ENCODE measurements at regions not wholly inside any gene's neighbourhood (a gene's known extent, or its start where the extent isn't known, plus 50 kb on each side); places are given as distances from the start of the nearest gene placed in this dataset.

DNA sequence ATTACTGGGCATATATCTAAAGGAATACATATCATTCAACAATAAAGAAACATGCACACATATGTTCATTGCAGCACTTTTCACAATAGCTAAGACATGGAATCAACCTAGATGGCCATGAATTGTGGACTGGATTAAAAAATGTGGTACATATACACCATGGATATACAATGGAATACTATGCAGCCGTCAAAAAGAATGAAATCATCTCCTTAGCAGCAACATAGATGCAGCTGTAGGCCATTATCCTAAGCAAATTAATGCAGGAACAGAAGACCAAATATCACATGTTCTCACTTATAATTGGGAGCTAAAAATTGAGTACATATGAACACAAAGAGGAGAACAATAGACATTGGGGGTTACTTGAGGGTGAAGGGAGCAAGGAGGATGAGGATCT is 175.6 kb downstream of the POLR1F start:
- Histone ChIP-seq H3K36me3 (no peaks in the 10 kb centered on the region), H3K4me1 (no peaks in the 10 kb centered on the region), H3K27ac (no peak overlapping the region), H3K27me3 (no peaks in the 10 kb centered on the region), H3K9me3 (no peaks in the 10 kb centered on the region), H3K4me3 (no peak overlapping the region)
- no peak for TF ChIP-seq POLR2A (IDR thresholded peaks at IDR 0.05)
- TF ChIP-seq, protein P1, sequence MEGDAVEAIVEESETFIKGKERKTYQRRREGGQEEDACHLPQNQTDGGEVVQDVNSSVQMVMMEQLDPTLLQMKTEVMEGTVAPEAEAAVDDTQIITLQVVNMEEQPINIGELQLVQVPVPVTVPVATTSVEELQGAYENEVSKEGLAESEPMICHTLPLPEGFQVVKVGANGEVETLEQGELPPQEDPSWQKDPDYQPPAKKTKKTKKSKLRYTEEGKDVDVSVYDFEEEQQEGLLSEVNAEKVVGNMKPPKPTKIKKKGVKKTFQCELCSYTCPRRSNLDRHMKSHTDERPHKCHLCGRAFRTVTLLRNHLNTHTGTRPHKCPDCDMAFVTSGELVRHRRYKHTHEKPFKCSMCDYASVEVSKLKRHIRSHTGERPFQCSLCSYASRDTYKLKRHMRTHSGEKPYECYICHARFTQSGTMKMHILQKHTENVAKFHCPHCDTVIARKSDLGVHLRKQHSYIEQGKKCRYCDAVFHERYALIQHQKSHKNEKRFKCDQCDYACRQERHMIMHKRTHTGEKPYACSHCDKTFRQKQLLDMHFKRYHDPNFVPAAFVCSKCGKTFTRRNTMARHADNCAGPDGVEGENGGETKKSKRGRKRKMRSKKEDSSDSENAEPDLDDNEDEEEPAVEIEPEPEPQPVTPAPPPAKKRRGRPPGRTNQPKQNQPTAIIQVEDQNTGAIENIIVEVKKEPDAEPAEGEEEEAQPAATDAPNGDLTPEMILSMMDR (IDR thresholded peaks at IDR 0.05): no peak
- no peak for DNase-seq

DNA sequence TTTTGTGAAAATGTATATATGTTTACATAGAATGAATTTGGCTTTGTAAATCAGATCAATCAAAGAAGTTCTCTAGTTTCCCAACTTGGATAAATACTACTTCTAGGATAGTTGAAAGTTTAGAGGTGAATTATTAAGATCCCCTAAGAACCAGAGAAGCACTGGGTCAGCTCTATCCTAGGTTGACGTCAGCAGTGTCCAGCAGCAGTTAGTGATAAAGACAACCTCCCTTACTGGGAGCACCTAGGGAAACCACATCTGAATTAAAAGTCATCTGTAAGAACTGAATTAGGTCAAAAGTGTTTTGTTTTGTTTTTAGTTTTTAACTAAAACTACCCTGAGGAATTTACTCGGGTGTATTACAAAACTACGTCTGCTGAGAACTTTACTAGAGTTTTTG is 178.0 kb downstream of the POLR1F start:
- no peak for DNase-seq
- no peaks in the 10 kb centered on the region for H3K27me3 ChIP-seq
- no peaks in the 10 kb centered on the region for H3K36me3 ChIP-seq
- no peak overlapping the region for H3K27ac ChIP-seq
- TF ChIP-seq, protein P1 (IDR thresholded peaks at IDR 0.05): no peak
- no peak for TF ChIP-seq POLR2A (IDR thresholded peaks at IDR 0.05)
- no peaks in the 10 kb centered on the region for H3K9me3 ChIP-seq
- no peaks in the 10 kb centered on the region for H3K4me1 ChIP-seq
- H3K4me3 ChIP-seq: no peak overlapping the region

DNA sequence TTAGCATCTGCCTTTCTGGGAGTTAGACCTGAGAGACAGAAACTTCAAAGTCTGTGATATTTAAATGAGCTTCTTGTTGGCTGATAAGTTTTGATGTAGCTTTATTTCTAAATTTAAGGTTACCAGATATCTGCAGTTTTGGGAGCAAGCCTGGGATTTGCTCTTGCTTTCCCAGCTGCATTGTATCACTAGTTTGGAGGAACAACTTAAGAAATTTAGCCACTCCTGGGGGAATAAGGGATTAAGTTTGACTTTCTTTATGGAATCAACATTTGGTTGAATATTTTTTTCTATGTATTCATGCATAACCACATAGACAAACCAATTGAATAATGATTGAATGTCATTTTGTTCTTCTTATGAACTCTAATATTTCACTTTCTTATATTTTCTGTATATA is 178.6 kb downstream of the POLR1F start:
- no peaks in the 10 kb centered on the region for H3K4me1 ChIP-seq
- H3K27me3 ChIP-seq: no peaks in the 10 kb centered on the region
- H3K4me3 ChIP-seq: no peak overlapping the region
- no peaks in the 10 kb centered on the region for H3K9me3 ChIP-seq
- no peak for DNase-seq
- no peaks in the 10 kb centered on the region for H3K36me3 ChIP-seq
- no peak overlapping the region for H3K27ac ChIP-seq
- TF ChIP-seq POLR2A (IDR thresholded peaks at IDR 0.05): no peak
- TF ChIP-seq, protein P1 (IDR thresholded peaks at IDR 0.05): no peak

DNA sequence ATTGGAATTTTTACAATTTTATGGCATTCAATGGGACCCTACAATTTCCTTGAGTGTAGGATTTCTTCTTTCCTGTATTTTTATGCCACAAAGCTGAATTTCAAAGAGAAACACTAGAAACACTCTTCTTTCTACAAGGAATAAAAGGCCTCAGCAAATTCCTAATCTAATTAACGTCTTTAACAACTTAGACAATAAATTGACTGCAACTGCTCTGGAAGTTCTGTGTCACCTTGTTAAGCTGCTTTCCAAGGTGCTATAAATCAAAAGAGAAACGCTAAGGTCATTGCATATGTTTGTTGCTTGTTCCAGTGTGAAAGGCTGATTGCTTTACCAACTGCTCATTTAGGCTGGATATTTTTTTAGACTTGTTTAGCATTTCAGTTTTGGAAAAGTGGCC is 182.2 kb downstream of the POLR1F start:
- Histone ChIP-seq H3K9me3 (no peaks in the 10 kb centered on the region), H3K4me1 (no peaks in the 10 kb centered on the region), H3K4me3 (no peak overlapping the region), H3K36me3 (no peaks in the 10 kb centered on the region), H3K27ac (no peak overlapping the region), H3K27me3 (no peaks in the 10 kb centered on the region)
- TF ChIP-seq, protein P1 (IDR thresholded peaks at IDR 0.05): no peak
- TF ChIP-seq POLR2A (IDR thresholded peaks at IDR 0.05): no peak
- DNase-seq: no peak

DNA sequence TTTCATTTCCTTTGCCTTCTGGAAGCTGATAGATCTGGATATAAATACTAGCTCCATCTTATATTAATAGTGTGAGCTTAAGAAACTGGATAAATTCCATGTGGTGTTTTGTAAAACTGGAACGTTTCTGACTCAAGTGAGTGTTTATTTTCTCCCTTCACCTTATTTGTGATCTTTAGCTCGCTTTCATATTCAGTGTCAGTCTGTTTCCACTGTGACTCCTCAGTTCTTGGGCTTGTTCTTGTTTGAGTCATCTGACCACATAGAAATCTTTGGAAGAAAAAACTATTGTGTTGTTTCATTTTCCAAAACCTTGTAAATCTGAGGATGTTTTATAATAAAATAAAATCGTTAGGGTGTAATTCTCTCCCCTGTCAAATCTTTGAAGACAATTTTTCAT is 186.4 kb downstream of the POLR1F start:
- H3K36me3 ChIP-seq: no peaks in the 10 kb centered on the region
- TF ChIP-seq POLR2A (IDR thresholded peaks at IDR 0.05): no peak
- TF ChIP-seq, protein P1 (IDR thresholded peaks at IDR 0.05): no peak
- H3K27ac ChIP-seq: no peak overlapping the region
- no peaks in the 10 kb centered on the region for H3K4me1 ChIP-seq
- no peak for DNase-seq
- H3K9me3 ChIP-seq: no peaks in the 10 kb centered on the region
- H3K27me3 ChIP-seq: no peaks in the 10 kb centered on the region
- no peak overlapping the region for H3K4me3 ChIP-seq

DNA sequence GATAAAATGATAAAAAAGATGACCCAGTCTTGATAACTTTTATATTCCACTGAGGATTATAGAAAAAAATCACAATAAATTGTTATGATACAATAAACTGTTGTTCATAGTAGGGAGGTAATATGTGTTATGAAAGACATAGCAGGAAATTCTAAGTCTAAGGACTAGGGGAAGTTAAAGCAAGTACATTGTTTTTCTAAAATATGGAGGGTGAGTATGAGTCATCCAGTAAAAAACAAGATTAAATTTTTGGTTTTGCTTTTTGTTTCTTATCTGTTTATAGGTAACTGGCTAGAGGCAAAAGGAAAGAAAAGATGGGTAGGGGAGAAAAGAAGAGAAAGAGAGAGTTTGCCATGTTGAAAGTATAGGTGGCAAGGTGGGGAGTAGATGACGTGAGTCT is 188.4 kb downstream of the POLR1F start:
- no peak overlapping the region for H3K4me3 ChIP-seq
- H3K9me3 ChIP-seq: no peaks in the 10 kb centered on the region
- H3K27ac ChIP-seq: no peak overlapping the region
- no peaks in the 10 kb centered on the region for H3K36me3 ChIP-seq
- TF ChIP-seq POLR2A (IDR thresholded peaks at IDR 0.05): no peak
- TF ChIP-seq, protein P1 (IDR thresholded peaks at IDR 0.05): no peak
- no peaks in the 10 kb centered on the region for H3K27me3 ChIP-seq
- DNase-seq: no peak
- H3K4me1 ChIP-seq: no peaks in the 10 kb centered on the region

Data from Peyer's patch (tissue), 4 donors.